ENCODE measurements at regions not wholly inside any gene's neighbourhood (a gene's known extent, or its start where the extent isn't known, plus 50 kb on each side); places are given as distances from the start of the nearest gene placed in this dataset.
"Not testable (repeated sequence)": the region's sequence is repeated elsewhere in the genome, so short reads cannot be mapped to it uniquely, and the experiment has no call there.

- no peak for DNase-seq (ENCODE audit: low read depth in 2 of 2)
Observed at GRCh38 chr18:51453594-51453993, 256.1 kb upstream of the MEX3C start.

GRCh38 chr18:51458861-51459260 lies 261.4 kb upstream of the MEX3C start:
- DNase-seq (ENCODE audit: low read depth in 2 of 2), result no peak

GRCh38 chr18:51461956-51462355 lies 264.5 kb upstream of the MEX3C start:
- no peak for DNase-seq (ENCODE audit: low read depth in 2 of 2)

- DNase-seq (ENCODE audit: low read depth in 2 of 2), result no peak
Observed at GRCh38 chr18:51463483-51464136, 266.1 kb upstream of the MEX3C start.

- no peak for DNase-seq (ENCODE audit: low read depth in 2 of 2)
Observed at GRCh38 chr18:51478908-51479307, 281.4 kb upstream of the MEX3C start.

GRCh38 chr18:51479736-51480135 lies 282.3 kb upstream of the MEX3C start:
- DNase-seq (ENCODE audit: low read depth in 2 of 2), result no peak

- no peak for DNase-seq (ENCODE audit: low read depth in 2 of 2)
Observed at GRCh38 chr18:51480407-51481261, 283.2 kb upstream of the MEX3C start.

- DNase-seq (ENCODE audit: low read depth in 2 of 2), result no peak
Observed at GRCh38 chr18:51486735-51487366, 289.4 kb upstream of the MEX3C start.

- DNase-seq (ENCODE audit: low read depth in 2 of 2), result no peak
Observed at GRCh38 chr18:51490417-51490816, 292.9 kb upstream of the MEX3C start.

GRCh38 chr18:51490860-51491259 lies 293.4 kb upstream of the MEX3C start:
- DNase-seq (ENCODE audit: low read depth in 2 of 2), result no peak

- DNase-seq (ENCODE audit: low read depth in 2 of 2), result no peak
Observed at GRCh38 chr18:51491678-51492372, 294.3 kb upstream of the MEX3C start.

GRCh38 chr18:51498085-51498855 lies 300.8 kb upstream of the MEX3C start:
- no peak for DNase-seq (ENCODE audit: low read depth in 2 of 2)

GRCh38 chr18:51503351-51503750 lies 305.9 kb upstream of the MEX3C start:
- no peak for DNase-seq (ENCODE audit: low read depth in 2 of 2)

GRCh38 chr18:51506811-51507210 lies 309.3 kb upstream of the MEX3C start:
- DNase-seq (ENCODE audit: low read depth in 2 of 2), result no peak

- DNase-seq (ENCODE audit: low read depth in 2 of 2), result not testable (repeated sequence)
Observed at GRCh38 chr18:51508410-51508809, 310.9 kb upstream of the MEX3C start.

- DNase-seq (ENCODE audit: low read depth in 2 of 2), result no peak
Observed at GRCh38 chr18:51510020-51510419, 312.5 kb upstream of the MEX3C start.

GRCh38 chr18:51513517-51513916 lies 316.0 kb upstream of the MEX3C start:
- no peak for DNase-seq (ENCODE audit: low read depth in 2 of 2)

GRCh38 chr18:51514128-51514527 lies 316.6 kb upstream of the MEX3C start:
- DNase-seq (ENCODE audit: low read depth in 2 of 2), result no peak

GRCh38 chr18:51516478-51517038 lies 319.1 kb upstream of the MEX3C start:
- no peak for DNase-seq (ENCODE audit: low read depth in 2 of 2)

GRCh38 chr18:51519571-51519970 lies 322.1 kb upstream of the MEX3C start:
- no peak for DNase-seq (ENCODE audit: low read depth in 2 of 2)

GRCh38 chr18:51520676-51521180 lies 323.2 kb upstream of the MEX3C start:
- DNase-seq (ENCODE audit: low read depth in 2 of 2), result no peak

Measured in stimulated activated CD8-positive, alpha-beta memory T cell treated with anti-CD3 and anti-CD28 coated beads, Interleukin-15, amount 100 ng/mL, for 48 hours (primary cell).